ENCODE measurements at regions not wholly inside any gene's neighbourhood (a gene's known extent, or its start where the extent isn't known, plus 50 kb on each side); places are given as distances from the start of the nearest gene placed in this dataset.

DNA sequence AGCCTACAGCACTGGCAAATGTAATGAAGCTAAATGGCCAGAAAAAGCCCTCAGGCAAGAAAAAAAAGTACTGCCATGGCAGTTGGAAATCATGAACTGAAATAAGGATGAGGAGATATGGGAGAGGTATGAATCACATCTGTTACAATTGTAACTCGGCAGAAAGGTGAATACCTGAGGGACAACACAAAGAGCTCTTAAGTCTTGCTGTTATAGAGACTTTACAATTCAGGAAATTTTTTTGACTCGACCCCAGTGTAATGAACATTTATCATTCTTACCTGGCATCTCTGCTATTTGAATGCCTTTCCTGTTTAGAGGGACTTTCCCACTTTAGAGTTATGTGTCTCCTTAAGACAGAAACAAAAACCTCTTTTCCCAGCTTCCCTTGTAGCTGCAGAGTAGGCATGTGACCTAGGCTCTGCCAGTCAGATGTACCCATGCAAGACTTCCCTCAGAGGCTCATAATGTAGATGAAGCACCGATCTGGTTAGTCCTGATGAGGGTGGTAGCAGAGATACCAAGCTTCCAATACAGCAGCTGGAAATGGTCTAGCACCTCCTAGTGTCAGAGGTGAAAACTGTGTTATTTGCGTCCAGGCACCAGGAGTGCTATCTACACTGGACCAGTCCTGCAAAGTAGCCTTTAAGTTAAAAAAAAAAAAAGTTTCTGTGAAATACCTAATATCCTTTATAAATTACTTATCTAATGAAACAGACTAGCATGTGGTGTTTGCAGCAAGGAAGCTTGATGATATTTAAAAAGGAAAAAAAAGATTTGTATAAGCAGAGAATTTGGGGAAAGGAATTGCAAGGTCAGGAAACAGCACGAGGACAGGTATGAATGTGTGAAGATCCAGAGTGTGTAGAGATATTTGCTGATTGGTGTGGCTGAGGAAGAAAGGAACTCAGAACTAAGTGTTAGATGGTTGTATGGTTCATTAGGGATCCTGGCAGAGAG lies 146.9 kb upstream of the SLC1A3 start (continued):
- no peak for TF ChIP-seq BHLHE40 (IDR thresholded peaks at IDR 0.05; ENCODE audit: low read depth, low read length)

DNA sequence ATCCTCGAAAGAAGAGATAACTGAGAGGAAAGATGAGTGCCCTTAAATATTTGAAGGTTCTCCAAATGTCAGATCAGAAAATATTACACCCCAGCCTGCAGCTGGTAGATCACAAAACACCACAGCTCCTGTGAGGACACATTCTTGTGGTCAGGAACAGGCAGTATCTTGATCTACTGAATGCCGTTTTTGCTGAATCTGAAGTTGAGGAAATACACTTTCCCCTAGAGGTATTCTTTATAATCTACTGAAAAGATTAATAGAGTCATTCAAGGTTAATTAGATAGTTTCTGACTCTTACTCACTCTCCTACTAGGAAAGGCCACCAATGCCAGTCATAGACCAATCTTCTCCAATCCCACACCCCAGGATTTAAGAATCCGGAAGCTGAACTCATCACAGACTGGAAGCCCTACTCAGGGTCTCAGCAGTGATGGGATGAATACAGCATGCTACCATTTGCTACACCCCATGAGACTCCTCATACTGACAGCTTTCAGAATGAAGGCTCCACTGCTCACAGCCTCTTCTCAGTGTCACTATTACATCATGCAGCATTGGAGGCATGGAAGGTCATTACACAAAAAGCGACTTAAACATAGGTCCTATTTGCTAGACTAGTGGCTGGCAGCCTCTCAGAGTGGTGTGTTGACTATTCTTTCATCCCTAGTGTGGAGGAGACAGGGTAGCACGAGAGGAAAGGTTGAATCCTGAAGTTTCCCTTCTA lies 143.9 kb upstream of the SLC1A3 start:
- no peak overlapping the region for H4K8ac ChIP-seq (ENCODE audit: low read depth in 2 of 2, low read length in 2 of 2)
- no CpG with 5 or more reads among the region's 5 CpGs for WGBS, 2 experiments (ENCODE audit: extremely low coverage in 2 of 2, insufficient read length in 1 of 2)
- H4K91ac ChIP-seq (ENCODE audit: insufficient read depth, low read depth, low read length) = no peak overlapping the region
- dilution Hi-C loops (cut with HindIII; ENCODE audit: low sequenced_read_pairs, unreplicated experiment) (no loop called here), intact Hi-C loops (cut with micrococcal nuclease) (no loop called here), in situ Hi-C loops (cut with MboI; ENCODE audit: low sequenced_read_pairs) (no loop called here)
- H2BK120ac ChIP-seq (ENCODE audit: low read depth, low read length) = no peak overlapping the region
- H2AFZ ChIP-seq (replicated peaks; ENCODE audit: low read length, poor library complexity) = no peak overlapping the region
- no TSS peak for BruUV-seq (replicated peaks)
- no peak overlapping the region for H2AK5ac ChIP-seq (ENCODE audit: low read depth, low read length)
- no peaks in the 10 kb centered on the region for H3K4me1 ChIP-seq (ENCODE audit: control insufficient read depth, insufficient read depth, low read length)
- H4K5ac ChIP-seq (ENCODE audit: low read depth, low read length) = no peak overlapping the region
- DNase-seq (no peak), ATAC-seq (ENCODE audit: low read depth) (no peak)
- no peak overlapping the region for H2BK5ac ChIP-seq (ENCODE audit: low read depth, low read length, poor library complexity, severe bottlenecking)
- H3K27me3 ChIP-seq (ENCODE audit: control insufficient read depth, insufficient read depth, low read length) = peaks cover 2% of the 10 kb centered on the region; the same call in 1 of the 2 replicates
- TF ChIP-seq POLR2A (IDR thresholded peaks at IDR 0.05; ENCODE audit: low read depth, low read length) = no peak
- TF ChIP-seq FOS (IDR thresholded peaks at IDR 0.05; ENCODE audit: low read depth, low read length) = no peak
- TF ChIP-seq SMC3 (IDR thresholded peaks at IDR 0.05; ENCODE audit: low read depth, low read length) = no peak
- TF ChIP-seq RAD21 (IDR thresholded peaks at IDR 0.05; ENCODE audit: low read length) = no peak
- TF ChIP-seq, protein P1, sequence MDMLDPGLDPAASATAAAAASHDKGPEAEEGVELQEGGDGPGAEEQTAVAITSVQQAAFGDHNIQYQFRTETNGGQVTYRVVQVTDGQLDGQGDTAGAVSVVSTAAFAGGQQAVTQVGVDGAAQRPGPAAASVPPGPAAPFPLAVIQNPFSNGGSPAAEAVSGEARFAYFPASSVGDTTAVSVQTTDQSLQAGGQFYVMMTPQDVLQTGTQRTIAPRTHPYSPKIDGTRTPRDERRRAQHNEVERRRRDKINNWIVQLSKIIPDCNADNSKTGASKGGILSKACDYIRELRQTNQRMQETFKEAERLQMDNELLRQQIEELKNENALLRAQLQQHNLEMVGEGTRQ (IDR thresholded peaks at IDR 0.05; ENCODE audit: low read depth, low read length) = no peak
- no peak for TF ChIP-seq MAZ (IDR thresholded peaks at IDR 0.05; ENCODE audit: borderline replicate concordance, low read depth, low read length)
- no peak for TF ChIP-seq BHLHE40 (IDR thresholded peaks at IDR 0.05; ENCODE audit: low read depth, low read length)
- TF ChIP-seq CEBPB (IDR thresholded peaks at IDR 0.05; ENCODE audit: low read depth, low read length) = no peak
- H2AK9ac ChIP-seq (replicated peaks; ENCODE audit: low read depth, low read length, poor library complexity) = no peak overlapping the region
- no peaks in the 10 kb centered on the region for H3K36me3 ChIP-seq (ENCODE audit: control insufficient read depth, insufficient read depth, low read length)
- H3K9ac ChIP-seq (ENCODE audit: low read depth, low read length) = no peak overlapping the region
- H3K4me3 ChIP-seq (ENCODE audit: insufficient read depth, low read depth, low read length) = no peak overlapping the region
- ChIA-PET POLR2A (ENCODE audit: unreplicated experiment) (interaction anchor here (0.5 kb wide), 1 partner anchor 435 kb away, joined by 4 read pairs; no protein-coding TSS in a partner anchor), CTCF (no interaction called here)
- H4K20me1 ChIP-seq (ENCODE audit: insufficient read depth, low read length) = no peaks in the 10 kb centered on the region
- no peak overlapping the region for H2BK15ac ChIP-seq (ENCODE audit: low read depth, low read length)
- H3K56ac ChIP-seq (ENCODE audit: extremely low read depth, insufficient read depth, low read length) = no peak overlapping the region
- H3K18ac ChIP-seq (ENCODE audit: low read depth, low read length) = no peak overlapping the region
- no peak overlapping the region for H3K4ac ChIP-seq (ENCODE audit: low read depth, low read length)
- H3K9me1 ChIP-seq (ENCODE audit: insufficient read depth, low read length) = no peaks in the 10 kb centered on the region
- H3K4me2 ChIP-seq (ENCODE audit: low read depth, low read length) = no peak overlapping the region
- H3K27ac ChIP-seq (ENCODE audit: insufficient read depth, low read length) = no peak overlapping the region
- H2BK20ac ChIP-seq (ENCODE audit: low read depth, low read length) = no peak overlapping the region
- no peak overlapping the region for H3K14ac ChIP-seq (replicated peaks; ENCODE audit: low read depth, low read length)
- no peaks in the 10 kb centered on the region for H3K79me1 ChIP-seq (ENCODE audit: low read depth in 1 of 2, low read length in 2 of 2)
- H3K23ac ChIP-seq (ENCODE audit: low read depth, low read length) = no peak overlapping the region
- H3K9me3 ChIP-seq (ENCODE audit: control insufficient read depth, insufficient read depth, low read length) = no peaks in the 10 kb centered on the region

All from IMR-90 (cell line).